ENCODE measurements at regions not wholly inside any gene's neighbourhood (a gene's known extent, or its start where the extent isn't known, plus 50 kb on each side); places are given as distances from the start of the nearest gene placed in this dataset.

- Histone ChIP-seq H3K27ac (no peak overlapping the region), H3K36me3 (no peaks in the 10 kb centered on the region), H3K27me3 (no peaks in the 10 kb centered on the region), H3K4me3 (no peak overlapping the region), H3K9me3 (no peaks in the 10 kb centered on the region), H3K4me1 (peaks cover 0 to 7% (median 4%) of the 10 kb centered on the region in 4 donors)
- intact Hi-C loops (cut with DNase I; ENCODE audit: low total_unique reads) = no loop called here
- TF ChIP-seq POLR2A (IDR thresholded peaks at IDR 0.05) = no peak
- TF ChIP-seq CTCF (IDR thresholded peaks at IDR 0.05) = no peak
- no peak for TF ChIP-seq POLR2AphosphoS5 (IDR thresholded peaks at IDR 0.05)
- TF ChIP-seq EP300 (IDR thresholded peaks at IDR 0.05) = no peak
- WGBS, 5 donors = 71 to 92% (median 79%) methylated on average over 3 of the region's 3 CpGs
- no peak for DNase-seq
Measured at GRCh38 chrX:65607070-65607742, 60.2 kb upstream of the MSN start.

GRCh38 chrX:65602221-65602560 lies 65.3 kb upstream of the MSN start:
- intact Hi-C loops (cut with DNase I; ENCODE audit: low total_unique reads) = no loop called here
- Histone ChIP-seq H3K4me1 (peaks cover 9 to 23% (median 12%) of the 10 kb centered on the region in 4 donors), H3K4me3 (no peak overlapping the region), H3K27me3 (no peaks in the 10 kb centered on the region), H3K9me3 (no peaks in the 10 kb centered on the region), H3K27ac (peak overlapping the region; percentile 48 to 87 (median 82)), H3K36me3 (no peaks in the 10 kb centered on the region)
- TF ChIP-seq CTCF (IDR thresholded peaks at IDR 0.05) = no peak
- 91 to 100% (median 94%) methylated on average over 2 of the region's 2 CpGs for WGBS, 5 donors
- no peak for DNase-seq

- WGBS, 5 donors = 54 to 71% (median 64%) methylated on average over 1 to 3 of the region's 3 CpGs
- TF ChIP-seq EP300 (IDR thresholded peaks at IDR 0.05) (peak; percentile 3), CTCF (IDR thresholded peaks at IDR 0.05) (peak in 1 of 7 experiments; percentile 32), POLR2A (IDR thresholded peaks at IDR 0.05) (no peak), POLR2AphosphoS5 (IDR thresholded peaks at IDR 0.05) (peak; percentile 63 to 79 (median 73))
- DNase-seq = peak; percentile 80 to 85
- H3K27ac ChIP-seq = peak overlapping the region; percentile 72 to 87 (median 82)
- no peaks in the 10 kb centered on the region for H3K9me3 ChIP-seq
- peaks cover 9 to 23% (median 12%) of the 10 kb centered on the region in 4 donors for H3K4me1 ChIP-seq
- H3K4me3 ChIP-seq = no peak overlapping the region
- H3K27me3 ChIP-seq = no peaks in the 10 kb centered on the region
- no peaks in the 10 kb centered on the region for H3K36me3 ChIP-seq
- intact Hi-C loops (cut with DNase I; ENCODE audit: low total_unique reads) = no loop called here
Measured at GRCh38 chrX:65601530-65602220, 65.8 kb upstream of the MSN start.

- Histone ChIP-seq H3K9me3 (no peaks in the 10 kb centered on the region), H3K4me3 (no peak overlapping the region), H3K4me1 (peaks cover 9 to 24% (median 15%) of the 10 kb centered on the region in 4 donors), H3K27me3 (no peaks in the 10 kb centered on the region), H3K27ac (peak overlapping the region; percentile 54 to 87 (median 82)), H3K36me3 (no peaks in the 10 kb centered on the region)
- intact Hi-C loops (cut with DNase I; ENCODE audit: low total_unique reads) = no loop called here
- no peak for DNase-seq
- TF ChIP-seq POLR2A (IDR thresholded peaks at IDR 0.05) = no peak
- no peak for TF ChIP-seq EP300 (IDR thresholded peaks at IDR 0.05)
- no peak for TF ChIP-seq POLR2AphosphoS5 (IDR thresholded peaks at IDR 0.05)
- no peak for TF ChIP-seq CTCF (IDR thresholded peaks at IDR 0.05)
- WGBS, 5 donors = 33 to 68% (median 56%) methylated on average over 1 to 3 of the region's 3 CpGs
Measured at GRCh38 chrX:65601126-65601525, 66.3 kb upstream of the MSN start.

All from stomach (tissue), 8 donors.